Parathyroid adenoma (tissue), 2 donors: ENCODE measurements at regions not wholly inside any gene's neighbourhood (a gene's known extent, or its start where the extent isn't known, plus 50 kb on each side); places are given as distances from the start of the nearest gene placed in this dataset.
A peak's percentile ranks its signal among the peaks of the same experiment; 100 is the strongest.

ENCODE experiments used
- H2AFZ ChIP-seq: fragments of 300-600 bp; sonication (generic); one replicate; pipeline ENCODE4 v1.7.0; 2017; ENCODE audit warnings: antibody characterized with exemption, mild to moderate bottlenecking
- H3K27ac ChIP-seq: fragments of 300-600 bp; sonication (generic); one replicate; pipeline ENCODE4 v1.7.0; 2017
- H3K27me3 ChIP-seq: fragments of 300-600 bp; sonication (generic); one replicate; pipeline ENCODE4 v1.7.0; 2017; ENCODE audit warnings: low read length; ENCODE audit not compliant: control insufficient read depth, insufficient read depth
- H3K36me3 ChIP-seq: fragments of 300-600 bp; sonication (generic); one replicate; pipeline ENCODE4 v1.7.0; 2017; ENCODE audit warnings: low read length; ENCODE audit not compliant: control insufficient read depth, insufficient read depth
- H3K4me1 ChIP-seq: fragments of 300-600 bp; sonication (generic); one replicate; pipeline ENCODE4 v1.7.0; 2017; ENCODE audit warnings: control low read depth
- H3K4me2 ChIP-seq: fragments of 300-600 bp; sonication (generic); one replicate; pipeline ENCODE4 v1.7.0; 2017; ENCODE audit warnings: low read length
- H3K4me3 ChIP-seq: fragments of 300-600 bp; sonication (generic); one replicate; pipeline ENCODE4 v1.7.0; 2017; ENCODE audit warnings: low read depth, low read length
- H3K79me2 ChIP-seq: fragments of 300-600 bp; sonication (generic); one replicate; pipeline ENCODE4 v1.7.0; 2017; ENCODE audit warnings: control low read depth
- H3K9ac ChIP-seq: fragments of 300-600 bp; sonication (generic); one replicate; pipeline ENCODE4 v1.7.0; 2017; ENCODE audit warnings: mild to moderate bottlenecking
- H3K9me3 ChIP-seq: fragments of 300-600 bp; sonication (generic); one replicate; pipeline ENCODE4 v1.7.0; 2017; ENCODE audit warnings: low read length; ENCODE audit not compliant: control insufficient read depth
- CTCF ChIP-seq: fragments of 300-600 bp; sonication (generic); IDR thresholded peaks from one replicate; pipeline ENCODE4 v1.7.0; 2017; ENCODE audit warnings: antibody characterized with exemption, mild to moderate bottlenecking
- donor health status: primary hyperparathyroidism.

GRCh38 chr5:159705948-159706347 is 210.3 kb upstream of the ADRA1B start:
- Histone ChIP-seq H3K27ac (no peak overlapping the region), H3K79me2 (no peaks in the 10 kb centered on the region), H3K4me1 (no peaks in the 10 kb centered on the region), H3K4me2 (no peak overlapping the region), H3K9ac (no peak overlapping the region), H3K9me3 (no peaks in the 10 kb centered on the region), H3K36me3 (no peaks in the 10 kb centered on the region), H3K27me3 (no peaks in the 10 kb centered on the region), H2AFZ (no peak overlapping the region), H3K4me3 (no peak overlapping the region)
- TF ChIP-seq CTCF, result no peak

- no peak overlapping the region for H2AFZ ChIP-seq
- no peak for TF ChIP-seq CTCF
Measured at GRCh38 chr5:159708090-159708489, 208.2 kb upstream of the ADRA1B start.

GRCh38 chr5:159712672-159713071 is 203.6 kb upstream of the ADRA1B start:
- no peak overlapping the region for H3K27ac ChIP-seq
- no peak overlapping the region for H2AFZ ChIP-seq
- no peaks in the 10 kb centered on the region for H3K36me3 ChIP-seq
- H3K4me2 ChIP-seq, result peak overlapping the region; percentile 11
- no peak for TF ChIP-seq CTCF
- H3K9me3 ChIP-seq, result no peaks in the 10 kb centered on the region
- H3K27me3 ChIP-seq, result no peaks in the 10 kb centered on the region
- no peaks in the 10 kb centered on the region for H3K79me2 ChIP-seq
- H3K9ac ChIP-seq, result no peak overlapping the region
- no peak overlapping the region for H3K4me3 ChIP-seq
- H3K4me1 ChIP-seq, result peaks cover 7% of the 10 kb centered on the region

More at GRCh38 chr5:159708090-159708489, 208.2 kb upstream of the ADRA1B start:
- no peaks in the 10 kb centered on the region for H3K9me3 ChIP-seq
- peaks cover 7% of the 10 kb centered on the region for H3K4me1 ChIP-seq
- H3K9ac ChIP-seq, result no peak overlapping the region
- no peaks in the 10 kb centered on the region for H3K79me2 ChIP-seq
- no peak overlapping the region for H3K27ac ChIP-seq
- no peaks in the 10 kb centered on the region for H3K27me3 ChIP-seq
- H3K36me3 ChIP-seq, result no peaks in the 10 kb centered on the region
- no peak overlapping the region for H3K4me2 ChIP-seq
- no peak overlapping the region for H3K4me3 ChIP-seq

GRCh38 chr5:159713254-159713653 is 203.0 kb upstream of the ADRA1B start:
- H3K9ac ChIP-seq, result no peak overlapping the region
- H2AFZ ChIP-seq, result no peak overlapping the region
- H3K27me3 ChIP-seq, result no peaks in the 10 kb centered on the region
- no peaks in the 10 kb centered on the region for H3K36me3 ChIP-seq
- H3K4me2 ChIP-seq, result no peak overlapping the region
- H3K79me2 ChIP-seq, result no peaks in the 10 kb centered on the region
- no peaks in the 10 kb centered on the region for H3K9me3 ChIP-seq
- no peak overlapping the region for H3K4me3 ChIP-seq
- peaks cover 7% of the 10 kb centered on the region for H3K4me1 ChIP-seq
- no peak for TF ChIP-seq CTCF
- no peak overlapping the region for H3K27ac ChIP-seq

- Histone ChIP-seq H3K79me2 (no peaks in the 10 kb centered on the region), H3K4me3 (no peak overlapping the region), H3K9ac (no peak overlapping the region), H3K4me1 (peaks cover 7% of the 10 kb centered on the region), H3K36me3 (no peaks in the 10 kb centered on the region), H3K27me3 (no peaks in the 10 kb centered on the region), H2AFZ (no peak overlapping the region), H3K9me3 (no peaks in the 10 kb centered on the region), H3K27ac (no peak overlapping the region), H3K4me2 (no peak overlapping the region)
- no peak for TF ChIP-seq CTCF
Measured at GRCh38 chr5:159713773-159714172, 202.5 kb upstream of the ADRA1B start.
